SK-N-SH (cell line): ENCODE measurements at regions not wholly inside any gene's neighbourhood (a gene's known extent, or its start where the extent isn't known, plus 50 kb on each side); places are given as distances from the start of the nearest gene placed in this dataset.

ENCODE experiments used
- CTCF ChIA-PET: fragments of 300-600, 350-600 bp; formaldehyde crosslinking; extraction: SDS; loops from one replicate; lab custom pipeline; 2021; lab: Yijun Ruan, JAX
- POLR2A ChIA-PET: fragments of 350-600 bp; sonication (Branson Sonifier 250); formaldehyde crosslinking; extraction: SDS; loops from one replicate; lab custom pipeline; 2020; ENCODE audit warnings: antibody characterized with exemption, inconsistent platforms; lab: Yijun Ruan, JAX
- DNase-seq: peaks from one replicate; pipeline ENCODE4 v3.0.0; 2012
- H2AFZ ChIP-seq: fragments of 200-600 bp; sonication (generic); 2 replicates; pipeline ENCODE4 v1.8.1; 2016; ENCODE audit warnings: antibody characterized with exemption, mild to moderate bottlenecking, low read depth
- H3F3A ChIP-seq: fragments of 200-600 bp; sonication (generic); replicated peaks from 2 replicates; pipeline ENCODE3; 2016; ENCODE audit warnings: antibody characterized with exemption, mild to moderate bottlenecking; ENCODE audit not compliant: insufficient read depth
- H3K27ac ChIP-seq, 2 experiments: fragments of 200-500 bp in 1 of 2; fragments of 200-600 bp in 1 of 2; sonication (Bioruptor generic) in 1 of 2; sonication (generic), shearing (Covaris generic) in 1 of 2; 2 replicates each; pipeline versions ENCODE4 v1.5.1 to v1.6.1; 2014 to 2016; ENCODE audit warnings: low read depth in 2 of 2, inconsistent platforms in 1 of 2, low read length in 1 of 2, mild to moderate bottlenecking in 1 of 2, mixed read lengths in 1 of 2
- H3K27me3 ChIP-seq: fragments of 200-600 bp; sonication (generic), shearing (Covaris generic); 2 replicates; pipeline ENCODE4 v1.6.1; 2016; ENCODE audit warnings: mixed run types; ENCODE audit not compliant: insufficient read depth
- H3K36me3 ChIP-seq, 2 experiments: fragments of 200-500 bp in 1 of 2; fragments of 200-600 bp in 1 of 2; sonication (Bioruptor generic) in 1 of 2; sonication (generic) in 1 of 2; replicated peaks in 1 of 2; 2 replicates each; pipeline versions ENCODE3 to v1.5.1; 2014 to 2016; ENCODE audit warnings: low read length in 1 of 2, mild to moderate bottlenecking in 1 of 2; ENCODE audit not compliant: insufficient read depth in 2 of 2, control insufficient read depth in 1 of 2
- H3K4me1 ChIP-seq, 2 experiments: fragments of 200-500 bp in 1 of 2; fragments of 200-600 bp in 1 of 2; sonication (Bioruptor generic) in 1 of 2; sonication (generic), shearing (Covaris generic) in 1 of 2; 2 replicates each; pipeline versions ENCODE4 v1.5.1 to v1.6.1; 2014 to 2016; ENCODE audit warnings: low read depth in 1 of 2, low read length in 1 of 2, mixed run types in 1 of 2; ENCODE audit not compliant: insufficient read depth in 2 of 2, control insufficient read depth in 1 of 2
- H3K4me2 ChIP-seq: fragments of 200-600 bp; sonication (generic), shearing (Covaris generic); 2 replicates; pipeline ENCODE4 v1.6.1; 2017; ENCODE audit warnings: mixed run types
- H3K4me3 ChIP-seq, 2 experiments: fragments of 200-500 bp in 1 of 2; fragments of 200-600 bp in 1 of 2; sonication (Bioruptor generic) in 1 of 2; sonication (generic), shearing (Covaris generic) in 1 of 2; 2 replicates each; pipeline versions ENCODE4 v1.5.1 to v1.8.1; 2014 to 2016; ENCODE audit warnings: low read depth in 2 of 2, inconsistent platforms in 1 of 2, low read length in 1 of 2, mild to moderate bottlenecking in 1 of 2, mixed read lengths in 1 of 2, moderate library complexity in 1 of 2
- H3K79me2 ChIP-seq: fragments of 200-600 bp; sonication (generic); 2 replicates; pipeline ENCODE4 v1.8.1; 2017; ENCODE audit warnings: mild to moderate bottlenecking; ENCODE audit not compliant: insufficient read depth
- H3K9ac ChIP-seq: fragments of 200-600 bp; sonication (generic); 2 replicates; pipeline ENCODE4 v1.6.1; 2017; ENCODE audit warnings: mixed run types
- H3K9me2 ChIP-seq: fragments of 200-600 bp; sonication (generic); 2 replicates; pipeline ENCODE4 v1.6.1; 2017; ENCODE audit warnings: mixed run types
- H3K9me3 ChIP-seq: fragments of 200-600 bp; sonication (generic); 2 replicates; pipeline ENCODE4 v1.6.1; 2017; ENCODE audit warnings: mixed run types, mild to moderate bottlenecking, moderate library complexity
- H4K20me1 ChIP-seq: fragments of 200-600 bp; sonication (generic); 2 replicates; pipeline ENCODE4 v1.6.1; 2017; ENCODE audit warnings: mild to moderate bottlenecking, mixed run types; ENCODE audit not compliant: insufficient read depth
- CHD2 ChIP-seq: fragments of 150-350 bp; IDR thresholded peaks from 2 replicates; pipeline ENCODE4 v1.6.1; 2018; ENCODE audit warnings: low read length; ENCODE audit not compliant: partially characterized antibody
- CTCF ChIP-seq: fragments of 200-600 bp; sonication (generic); IDR thresholded peaks from 2 replicates; pipeline ENCODE4 v1.6.1; 2017; ENCODE audit warnings: antibody characterized with exemption, mild to moderate bottlenecking, moderate library complexity
- ELF1 ChIP-seq: IDR thresholded peaks from 2 replicates; pipeline ENCODE4 v1.4.0; 2012
- EZH2phosphoT487 ChIP-seq: fragments of 200-600 bp; sonication (generic); IDR thresholded peaks from 2 replicates; pipeline ENCODE4 v1.6.1; 2017; ENCODE audit warnings: low read depth, mixed run types, mild to moderate bottlenecking, antibody characterized with exemption, moderate library complexity, borderline replicate concordance
- GABPA ChIP-seq: IDR thresholded peaks from 2 replicates; pipeline ENCODE4 v1.4.0; 2012; ENCODE audit warnings: low read depth, mild to moderate bottlenecking
- JUND ChIP-seq: IDR thresholded peaks from 2 replicates; pipeline ENCODE4 v1.4.0; 2012
- MAX ChIP-seq: IDR thresholded peaks from 2 replicates; pipeline ENCODE4 v1.4.0; 2012; ENCODE audit warnings: low read depth
- NFIC ChIP-seq: IDR thresholded peaks from 2 replicates; pipeline ENCODE4 v1.4.0; 2012; ENCODE audit warnings: borderline replicate concordance
- PBX3 ChIP-seq: IDR thresholded peaks from 2 replicates; pipeline ENCODE4; 2012
- POLR2AphosphoS5 ChIP-seq: IDR thresholded peaks from 2 replicates; pipeline ENCODE4 v1.6.1; 2012; ENCODE audit warnings: low read depth, low read length
- RAD21 ChIP-seq: IDR thresholded peaks from 2 replicates; pipeline ENCODE4 v1.6.1; 2012; ENCODE audit warnings: mild to moderate bottlenecking, low read length
- RXRA ChIP-seq: IDR thresholded peaks from 2 replicates; pipeline ENCODE4 v1.4.0; 2012; ENCODE audit warnings: low read depth, mild to moderate bottlenecking, borderline replicate concordance
- SIN3A ChIP-seq: IDR thresholded peaks from 2 replicates; pipeline ENCODE4 v1.6.1; 2012; ENCODE audit warnings: low read depth, mild to moderate bottlenecking, low read length, moderate library complexity, borderline replicate concordance
- SMC3 ChIP-seq: IDR thresholded peaks from 2 replicates; pipeline ENCODE4 v1.6.1; 2012; ENCODE audit warnings: low read depth, low read length, improper control_type of control experiment
- TCF12 ChIP-seq: IDR thresholded peaks from 2 replicates; pipeline ENCODE4 v1.4.0; 2012
- USF2 ChIP-seq: fragments of 150-350 bp; IDR thresholded peaks from 2 replicates; pipeline ENCODE4 v1.6.1; 2017; ENCODE audit warnings: antibody characterized with exemption, low read length, low read depth, borderline replicate concordance
- YY1 ChIP-seq: IDR thresholded peaks from 2 replicates; pipeline ENCODE4 v1.4.0; 2012; ENCODE audit warnings: low read depth, mild to moderate bottlenecking
- ZBTB33 ChIP-seq: IDR thresholded peaks from 2 replicates; pipeline ENCODE4 v1.4.0; 2012; ENCODE audit warnings: low read depth, borderline replicate concordance
- WGBS: methylation state at CpG from one replicate; pipeline ENCODE4 v1.1.6; 2017; ENCODE audit warnings: low lambda C conversion rate; 5-methylcytosine and 5-hydroxymethylcytosine counted together

- H3K4me1 ChIP-seq, result no peaks in the 10 kb centered on the region
- H3K27ac ChIP-seq, result no peak overlapping the region
- no peak for DNase-seq
- H3K9me3 ChIP-seq, result no peaks in the 10 kb centered on the region
- no peak overlapping the region for H3K4me2 ChIP-seq
- no peaks in the 10 kb centered on the region for H3K36me3 ChIP-seq
- H3K79me2 ChIP-seq, result no peaks in the 10 kb centered on the region
- H3K27me3 ChIP-seq, result no peaks in the 10 kb centered on the region
- TF ChIP-seq CHD2 (no peak), NFIC (no peak), GABPA (no peak), MAX (no peak), YY1 (no peak), CTCF (no peak)
- TF ChIP-seq, all 33 proteins: peak for 0
- WGBS, result 14% methylated on average over 1 of the region's 1 CpG
- H4K20me1 ChIP-seq, result no peaks in the 10 kb centered on the region
- no peaks in the 10 kb centered on the region for H3K9me2 ChIP-seq
- H3K4me3 ChIP-seq, result no peak overlapping the region
- no peak overlapping the region for H3K9ac ChIP-seq
- ChIA-PET POLR2A (no interaction called here), CTCF (no interaction called here)
- H2AFZ ChIP-seq, result no peak overlapping the region
- no peaks in the 10 kb centered on the region for H3F3A ChIP-seq
These were observed 1003.1 kb upstream of the GBE1 start for GRCh38 chr3:82764521-82764920.

GRCh38 chr3:82761858-82762257 lies 1000.4 kb upstream of the GBE1 start:
- Histone ChIP-seq H3K4me2 (no peak overlapping the region), H3K36me3 (no peaks in the 10 kb centered on the region), H3K4me3 (no peak overlapping the region), H3K9me2 (no peaks in the 10 kb centered on the region), H3K27me3 (no peaks in the 10 kb centered on the region), H3K9me3 (no peaks in the 10 kb centered on the region), H4K20me1 (no peaks in the 10 kb centered on the region), H3K27ac (no peak overlapping the region), H3K4me1 (no peaks in the 10 kb centered on the region), H3K79me2 (no peaks in the 10 kb centered on the region), H3K9ac (no peak overlapping the region), H2AFZ (no peak overlapping the region), H3F3A (no peaks in the 10 kb centered on the region)
- DNase-seq, result no peak
- POLR2A ChIA-PET, result no interaction called here
- 8% methylated on average over 1 of the region's 1 CpG for WGBS
- no peak for TF ChIP-seq RAD21
- TF ChIP-seq JUND, result no peak
- no peak for TF ChIP-seq SMC3
- TF ChIP-seq ZBTB33, result no peak
- no peak for TF ChIP-seq YY1
- no peak for TF ChIP-seq PBX3
- TF ChIP-seq USF2, result no peak
- TF ChIP-seq CTCF, result no peak
- TF ChIP-seq POLR2AphosphoS5, result no peak
- TF ChIP-seq RXRA, result no peak
- TF ChIP-seq MAX, result no peak
- no peak for TF ChIP-seq EZH2phosphoT487
- no peak for TF ChIP-seq ELF1
- TF ChIP-seq SIN3A, result no peak
- no peak for TF ChIP-seq TCF12
- CTCF ChIA-PET, result no interaction called here
